ENCODE measurements at regions not wholly inside any gene's neighbourhood (a gene's known extent, or its start where the extent isn't known, plus 50 kb on each side); places are given as distances from the start of the nearest gene placed in this dataset.

DNA sequence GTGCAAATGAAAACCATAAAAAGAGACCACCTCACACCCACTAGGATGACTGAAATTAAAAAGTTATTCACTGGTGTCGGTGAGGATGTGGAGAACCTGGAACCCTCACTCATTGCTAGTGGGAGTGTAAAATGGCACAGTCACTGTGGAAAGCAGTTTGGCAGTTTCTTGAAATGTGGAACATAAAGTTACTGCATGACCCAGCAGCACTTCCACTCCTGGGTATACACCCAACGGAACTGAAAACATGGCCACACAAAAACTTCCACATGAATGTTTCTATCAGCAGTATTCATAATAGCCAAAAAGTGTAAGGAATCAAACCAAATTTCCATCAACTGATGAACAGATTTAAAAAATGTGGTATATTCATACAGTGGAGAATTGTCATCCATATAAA is 65.1 kb upstream of the SLC66A3 start:
- TF ChIP-seq CTCF (IDR thresholded peaks at IDR 0.05) (no peak), EZH2 (IDR thresholded peaks at IDR 0.05) (no peak)

Data from neural progenitor cell (in vitro differentiated cells).